K562 (cell line): ENCODE measurements at regions not wholly inside any gene's neighbourhood (a gene's known extent, or its start where the extent isn't known, plus 50 kb on each side); places are given as distances from the start of the nearest gene placed in this dataset.

Experiments used
- ARNT ChIP-seq, 2 experiments: fragments of 450-650 bp; IDR thresholded peaks; 2 replicates each; pipeline ENCODE4 v1.6.1; 2016; ENCODE audit warnings: mild to moderate bottlenecking in 1 of 2
- EGR1 ChIP-seq: fragments of 450-650 bp; conservative IDR thresholded peaks from 2 replicates; pipeline ENCODE4 v1.6.1; 2017; ENCODE audit warnings: mild to moderate bottlenecking
- GTF2F1 ChIP-seq: IDR thresholded peaks from 2 replicates; pipeline ENCODE4 v1.6.1; 2011; ENCODE audit warnings: low read depth, low read length, improper control_type of control experiment
- POLR2A ChIP-seq: fragments of 450-650 bp; conservative IDR thresholded peaks from 2 replicates; pipeline ENCODE4 v1.6.1; 2016
- POLR2AphosphoS5 ChIP-seq: IDR thresholded peaks from 2 replicates; pipeline ENCODE4 v1.6.1; 2011; ENCODE audit warnings: mild to moderate bottlenecking, low read depth, low read length, moderate library complexity; ENCODE audit not compliant: control insufficient read depth, insufficient read depth
- RHOXF2B ChIP-seq: fragments of 250-450 bp; sonication (Bioruptor Pico); conservative IDR thresholded peaks from 2 replicates; pipeline ENCODE4 v1.5.1; 2021
- SIN3A ChIP-seq, 2 experiments: fragments of 150-350 bp in 1 of 2; IDR thresholded peaks; 2 replicates each; pipeline ENCODE4 v1.6.1; 2011 to 2016; ENCODE audit warnings: borderline replicate concordance in 2 of 2, low read depth in 2 of 2, low read length in 2 of 2, mild to moderate bottlenecking in 2 of 2, moderate library complexity in 2 of 2; ENCODE audit not compliant: control insufficient read depth in 1 of 2
- SMARCB1 ChIP-seq: IDR thresholded peaks from 2 replicates; pipeline ENCODE4 v1.6.1; 2011; ENCODE audit warnings: improper control_type of control experiment, low read depth; ENCODE audit not compliant: insufficient read length
- TEAD4 ChIP-seq, 2 experiments: sonication (generic) in 1 of 2; formaldehyde crosslinking in 1 of 2; IDR thresholded peaks; 2 replicates each; pipeline versions ENCODE4 v1.6.1 to v1.8.0; 2012 to 2022; ENCODE audit warnings: borderline replicate concordance in 1 of 2, inconsistent platforms in 1 of 2, low read length in 1 of 2, mild to moderate bottlenecking in 1 of 2, missing genetic modification reagents in 1 of 2
- YY1 ChIP-seq, 3 experiments: IDR thresholded peaks; 2 replicates each; pipeline ENCODE4 v1.6.1; 2011; ENCODE audit warnings: low read length in 2 of 3, mild to moderate bottlenecking in 2 of 3, moderate library complexity in 2 of 3, borderline replicate concordance in 1 of 3, control low read depth in 1 of 3, low read depth in 1 of 3; ENCODE audit not compliant: insufficient read depth in 3 of 3, insufficient replicate concordance in 2 of 3, control insufficient read depth in 1 of 3, insufficient read length in 1 of 3; ENCODE audit errors: extremely low read depth in 1 of 3
- ZNF140 ChIP-seq: fragments of 250-450 bp; sonication (Bioruptor Pico); IDR thresholded peaks from 2 replicates; pipeline ENCODE4 v1.8.0; 2021; ENCODE audit warnings: moderate library complexity, mild to moderate bottlenecking, inconsistent platforms
- ZNF274 ChIP-seq: IDR thresholded peaks from 2 replicates; pipeline ENCODE4 v1.6.1; 2011; ENCODE audit warnings: low read depth, mild to moderate bottlenecking, low read length, moderate library complexity, borderline replicate concordance
- ZNF79 ChIP-seq: fragments of 250-450 bp; sonication (Bioruptor Pico); IDR thresholded peaks from 2 replicates; pipeline ENCODE4 v1.4.0; 2020; ENCODE audit warnings: low read depth, mild to moderate bottlenecking, moderate library complexity
- ZSCAN29 ChIP-seq: fragments of 450-650 bp; IDR thresholded peaks from 2 replicates; pipeline ENCODE4 v1.6.1; 2017

DNA sequence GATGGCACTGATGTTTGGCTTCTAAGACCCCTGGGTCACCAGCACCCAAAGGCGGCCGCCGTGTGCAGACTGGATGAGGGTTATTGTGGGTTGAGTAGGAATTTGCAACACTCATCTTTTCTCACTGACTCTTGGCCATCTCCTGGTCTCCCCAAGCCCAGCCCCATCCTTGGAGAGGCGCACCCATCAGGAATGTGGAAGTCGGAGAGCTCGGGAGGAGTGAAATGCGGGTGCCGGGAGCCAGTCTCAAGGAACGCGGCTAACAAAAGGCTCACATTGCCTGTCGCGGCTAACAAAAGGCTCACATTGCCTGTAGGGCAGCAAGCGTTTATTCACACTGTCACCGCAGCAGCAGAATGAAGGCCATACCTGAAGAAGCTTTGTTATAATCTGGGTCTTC, 248.6 kb downstream of the FOXL1 start:
- TF ChIP-seq GTF2F1 (no peak), SIN3A (IDR thresholded peaks at IDR 0.05; ENCODE audit: borderline replicate concordance in 2 of 2, control insufficient read depth in 1 of 2, low read depth in 2 of 2, low read length in 2 of 2) (no peak), EGR1 (no peak), ARNT (IDR thresholded peaks at IDR 0.05) (no peak), ZSCAN29 (no peak), ZNF79 (no peak), POLR2A (no peak), RHOXF2B (CRISPR knock-in tag) (no peak), ZNF274 (no peak), POLR2AphosphoS5 (no peak), SMARCB1 (no peak), TEAD4 (IDR thresholded peaks at IDR 0.05; ENCODE audit: low read length) (no peak), TEAD4 (CRISPR knock-in tag; IDR thresholded peaks at IDR 0.05; ENCODE audit: borderline replicate concordance) (no peak), YY1 (IDR thresholded peaks at IDR 0.05; ENCODE audit: borderline replicate concordance in 1 of 3, control insufficient read depth in 1 of 3, extremely low read depth in 1 of 3, insufficient read depth in 3 of 3, insufficient read length in 1 of 3, insufficient replicate concordance in 2 of 3, low read depth in 1 of 3, low read length in 2 of 3) (no peak), ZNF140 (CRISPR knock-in tag) (no peak)
